ENCODE measurements at regions not wholly inside any gene's neighbourhood (a gene's known extent, or its start where the extent isn't known, plus 50 kb on each side); places are given as distances from the start of the nearest gene placed in this dataset.

DNA sequence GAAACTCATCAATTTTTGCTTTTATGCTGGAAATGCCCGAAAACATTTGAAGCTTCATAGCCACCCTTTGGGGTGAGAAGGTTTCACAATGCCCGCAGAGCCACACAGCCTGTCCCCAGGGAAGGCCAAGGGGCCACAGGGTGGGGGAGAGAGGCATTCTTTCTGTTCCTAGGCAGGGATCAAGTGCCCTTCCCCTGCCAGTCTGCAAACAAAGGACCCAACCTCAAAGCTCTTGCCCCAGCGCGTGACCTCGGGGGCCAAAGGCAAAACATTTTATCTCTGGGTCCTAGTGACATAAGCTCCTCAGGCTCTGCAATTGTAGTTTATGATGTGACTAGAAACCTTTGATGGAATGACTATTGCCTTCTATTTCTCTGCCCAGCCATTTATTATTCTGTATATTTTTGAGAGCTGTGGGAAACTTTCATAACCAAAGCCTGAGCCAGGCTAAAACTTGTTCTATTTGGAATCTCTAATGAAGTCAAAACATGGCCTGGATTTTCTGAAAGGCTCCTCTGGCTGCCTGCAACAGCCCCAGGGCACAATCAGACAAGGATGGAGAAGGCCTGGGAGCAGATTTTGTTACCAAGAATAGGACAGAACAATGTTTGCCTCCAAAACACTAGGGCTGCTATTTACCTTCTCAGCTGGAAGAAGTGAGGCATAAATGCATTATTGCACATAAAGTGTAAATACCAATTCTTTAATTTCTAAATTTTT is 137.2 kb upstream of the KCTD1 start:
- Histone ChIP-seq H3K4me3 (ENCODE audit: low read length) (no peak overlapping the region), H3K27me3 (ENCODE audit: control insufficient read depth, low read length) (no peaks in the 10 kb centered on the region), H3K9me3 (ENCODE audit: control insufficient read depth, insufficient read depth, low read length) (no peaks in the 10 kb centered on the region), H3K27ac (ENCODE audit: low read depth, low read length) (no peak overlapping the region), H3K9me2 (replicated peaks; ENCODE audit: control insufficient read depth, low read length) (no peaks in the 10 kb centered on the region), H4K20me1 (ENCODE audit: control insufficient read depth, insufficient read depth, low read depth, low read length) (no peaks in the 10 kb centered on the region), H3K36me3 (ENCODE audit: control insufficient read depth, low read length) (no peaks in the 10 kb centered on the region), H3K4me1 (ENCODE audit: control insufficient read depth, low read length) (no peaks in the 10 kb centered on the region), H3F3A (ENCODE audit: control insufficient read depth, insufficient read depth) (no peaks in the 10 kb centered on the region), H3K4me2 (ENCODE audit: low read length) (no peak overlapping the region), H3K79me2 (ENCODE audit: control insufficient read depth, low read length) (no peaks in the 10 kb centered on the region)
- TF ChIP-seq EZH2phosphoT487 (IDR thresholded peaks at IDR 0.05; ENCODE audit: borderline replicate concordance, low read length) = no peak
- TF ChIP-seq, protein P1, sequence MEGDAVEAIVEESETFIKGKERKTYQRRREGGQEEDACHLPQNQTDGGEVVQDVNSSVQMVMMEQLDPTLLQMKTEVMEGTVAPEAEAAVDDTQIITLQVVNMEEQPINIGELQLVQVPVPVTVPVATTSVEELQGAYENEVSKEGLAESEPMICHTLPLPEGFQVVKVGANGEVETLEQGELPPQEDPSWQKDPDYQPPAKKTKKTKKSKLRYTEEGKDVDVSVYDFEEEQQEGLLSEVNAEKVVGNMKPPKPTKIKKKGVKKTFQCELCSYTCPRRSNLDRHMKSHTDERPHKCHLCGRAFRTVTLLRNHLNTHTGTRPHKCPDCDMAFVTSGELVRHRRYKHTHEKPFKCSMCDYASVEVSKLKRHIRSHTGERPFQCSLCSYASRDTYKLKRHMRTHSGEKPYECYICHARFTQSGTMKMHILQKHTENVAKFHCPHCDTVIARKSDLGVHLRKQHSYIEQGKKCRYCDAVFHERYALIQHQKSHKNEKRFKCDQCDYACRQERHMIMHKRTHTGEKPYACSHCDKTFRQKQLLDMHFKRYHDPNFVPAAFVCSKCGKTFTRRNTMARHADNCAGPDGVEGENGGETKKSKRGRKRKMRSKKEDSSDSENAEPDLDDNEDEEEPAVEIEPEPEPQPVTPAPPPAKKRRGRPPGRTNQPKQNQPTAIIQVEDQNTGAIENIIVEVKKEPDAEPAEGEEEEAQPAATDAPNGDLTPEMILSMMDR (IDR thresholded peaks at IDR 0.05; ENCODE audit: low read depth, low read length, poor library complexity, severe bottlenecking) = no peak

DNA sequence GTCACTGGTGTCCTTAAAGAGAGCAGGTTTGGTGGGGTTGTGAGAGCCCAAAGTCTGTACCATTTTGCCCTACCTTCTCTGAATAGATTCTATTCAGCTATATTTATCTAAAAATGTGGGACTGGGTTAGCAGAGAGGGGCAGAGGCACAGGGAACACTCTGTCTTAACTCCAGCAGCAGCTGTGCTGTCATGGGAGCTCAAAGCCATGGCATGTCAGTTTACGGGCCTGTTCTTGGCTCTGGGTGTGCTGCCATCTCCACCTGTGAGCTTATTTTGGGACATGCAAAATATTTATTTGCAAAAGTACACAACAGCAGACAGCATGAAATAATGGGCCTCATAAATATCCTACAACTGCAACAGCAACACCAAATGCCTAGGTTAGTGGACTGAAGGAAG is 129.6 kb upstream of the KCTD1 start:
- H3K9me2 ChIP-seq (replicated peaks; ENCODE audit: control insufficient read depth, low read length) = no peaks in the 10 kb centered on the region
- no peak for TF ChIP-seq EZH2phosphoT487 (IDR thresholded peaks at IDR 0.05; ENCODE audit: borderline replicate concordance, low read length)
- TF ChIP-seq, protein P1 (IDR thresholded peaks at IDR 0.05; ENCODE audit: low read depth, low read length, poor library complexity, severe bottlenecking) = no peak
- H3K4me1 ChIP-seq (ENCODE audit: control insufficient read depth, low read length) = 0 out of 2 replicates have a peak, but pooled peaks cover 3% of the 10 kb centered on the region
- H3K4me3 ChIP-seq (ENCODE audit: low read length) = no peak overlapping the region
- H3K79me2 ChIP-seq (ENCODE audit: control insufficient read depth, low read length) = no peaks in the 10 kb centered on the region
- no peaks in the 10 kb centered on the region for H3K27me3 ChIP-seq (ENCODE audit: control insufficient read depth, low read length)
- no peaks in the 10 kb centered on the region for H4K20me1 ChIP-seq (ENCODE audit: control insufficient read depth, insufficient read depth, low read depth, low read length)
- no peak overlapping the region for H3K4me2 ChIP-seq (ENCODE audit: low read length)
- no peaks in the 10 kb centered on the region for H3K9me3 ChIP-seq (ENCODE audit: control insufficient read depth, insufficient read depth, low read length)
- H3K36me3 ChIP-seq (ENCODE audit: control insufficient read depth, low read length) = no peaks in the 10 kb centered on the region
- no peaks in the 10 kb centered on the region for H3F3A ChIP-seq (ENCODE audit: control insufficient read depth, insufficient read depth)
- H3K27ac ChIP-seq (ENCODE audit: low read depth, low read length) = no peak overlapping the region

GRCh38 chr18:26667046-26667445 is 118.7 kb upstream of the KCTD1 start:
- Histone ChIP-seq H3K4me2 (ENCODE audit: low read length) (no peak overlapping the region), H3K4me3 (ENCODE audit: low read length) (no peak overlapping the region), H3K36me3 (ENCODE audit: control insufficient read depth, low read length) (no peaks in the 10 kb centered on the region), H3K9me3 (ENCODE audit: control insufficient read depth, insufficient read depth, low read length) (no peaks in the 10 kb centered on the region), H3K79me2 (ENCODE audit: control insufficient read depth, low read length) (no peaks in the 10 kb centered on the region), H3K9me2 (replicated peaks; ENCODE audit: control insufficient read depth, low read length) (no peaks in the 10 kb centered on the region), H3K4me1 (ENCODE audit: control insufficient read depth, low read length) (no peaks in the 10 kb centered on the region), H3K27me3 (ENCODE audit: control insufficient read depth, low read length) (peaks cover 11% of the 10 kb centered on the region), H3F3A (ENCODE audit: control insufficient read depth, insufficient read depth) (no peaks in the 10 kb centered on the region), H4K20me1 (ENCODE audit: control insufficient read depth, insufficient read depth, low read depth, low read length) (no peaks in the 10 kb centered on the region), H3K27ac (ENCODE audit: low read depth, low read length) (no peak overlapping the region)
- TF ChIP-seq EZH2phosphoT487 (IDR thresholded peaks at IDR 0.05; ENCODE audit: borderline replicate concordance, low read length) = no peak
- TF ChIP-seq, protein P1 (IDR thresholded peaks at IDR 0.05; ENCODE audit: low read depth, low read length, poor library complexity, severe bottlenecking) = no peak
